Fibroblast of pulmonary artery (primary cell): ENCODE measurements at regions not wholly inside any gene's neighbourhood (a gene's known extent, or its start where the extent isn't known, plus 50 kb on each side); places are given as distances from the start of the nearest gene placed in this dataset.

Experiments
- DNase-seq: peaks from one replicate; pipeline ENCODE4 v3.0.0-alpha.2; 2010; ENCODE audit warnings: low read depth
- H3K4me3 ChIP-seq: replicated peaks from 2 replicates; pipeline ENCODE4 v1.5.1; 2011; ENCODE audit warnings: low read depth, mild to moderate bottlenecking, control low read depth, low read length, moderate library complexity
- CTCF ChIP-seq: IDR thresholded peaks from 2 replicates; pipeline ENCODE4 v1.5.1; 2011; ENCODE audit warnings: mild to moderate bottlenecking, control low read depth, low read length, inconsistent platforms; ENCODE audit errors: missing control alignments

- no peak for DNase-seq
- H3K4me3 ChIP-seq, result no peak overlapping the region
- TF ChIP-seq CTCF, result no peak
These were observed 146.5 kb upstream of the MYL2 start for GRCh38 chr12:111066744-111067437.

- no peak for TF ChIP-seq CTCF
- no peak overlapping the region for H3K4me3 ChIP-seq
- DNase-seq, result no peak
These were observed 144.6 kb upstream of the MYL2 start for GRCh38 chr12:111064982-111065381.

- DNase-seq, result no peak
- no peak for TF ChIP-seq CTCF
- no peak overlapping the region for H3K4me3 ChIP-seq
These were observed 143.8 kb upstream of the MYL2 start for GRCh38 chr12:111064154-111064553.

GRCh38 chr12:111063295-111064026 lies 143.1 kb upstream of the MYL2 start:
- no peak overlapping the region for H3K4me3 ChIP-seq
- TF ChIP-seq CTCF, result no peak
- DNase-seq, result no peak

GRCh38 chr12:111057701-111058425 lies 137.5 kb upstream of the MYL2 start:
- no peak for TF ChIP-seq CTCF
- DNase-seq, result no peak
- H3K4me3 ChIP-seq, result no peak overlapping the region

- DNase-seq, result no peak
- no peak for TF ChIP-seq CTCF
- H3K4me3 ChIP-seq, result no peak overlapping the region
These were observed 136.5 kb upstream of the MYL2 start for GRCh38 chr12:111056618-111057521.
